IPS-20b (cell line): ENCODE measurements at regions not wholly inside any gene's neighbourhood (a gene's known extent, or its start where the extent isn't known, plus 50 kb on each side); places are given as distances from the start of the nearest gene placed in this dataset.

Experiments used
- H3K27ac ChIP-seq: one replicate; pipeline ENCODE4 v1.5.1; 2013; ENCODE audit warnings: low read length
- H3K27me3 ChIP-seq: 2 replicates; pipeline ENCODE4 v1.6.1; 2013; ENCODE audit warnings: mild to moderate bottlenecking, low read length, inconsistent platforms; ENCODE audit not compliant: insufficient read depth
- H3K36me3 ChIP-seq: 2 replicates; pipeline ENCODE4 v1.6.1; 2013; ENCODE audit warnings: low read depth, mild to moderate bottlenecking, inconsistent platforms, low read length, moderate library complexity; ENCODE audit not compliant: insufficient read depth
- H3K4me1 ChIP-seq: 2 replicates; pipeline ENCODE4 v1.6.1; 2013; ENCODE audit warnings: mild to moderate bottlenecking, control low read depth, inconsistent platforms, low read length, moderate library complexity; ENCODE audit not compliant: insufficient read depth
- H3K4me3 ChIP-seq: 2 replicates; pipeline ENCODE4 v1.5.1; 2013; ENCODE audit warnings: mild to moderate bottlenecking, low read length, inconsistent platforms
- H3K9ac ChIP-seq: 2 replicates; pipeline ENCODE4 v1.6.1; 2013; ENCODE audit warnings: low read depth, mild to moderate bottlenecking, inconsistent platforms, low read length, moderate library complexity
- H3K9me3 ChIP-seq: 2 replicates; pipeline ENCODE4 v1.6.1; 2013; ENCODE audit warnings: mild to moderate bottlenecking, low read depth, low read length, inconsistent platforms; ENCODE audit not compliant: insufficient read depth

GRCh38 chr10:131758062-131758938, 142.5 kb upstream of the PPP2R2D start:
- H3K9ac ChIP-seq, result no peak overlapping the region

DNA sequence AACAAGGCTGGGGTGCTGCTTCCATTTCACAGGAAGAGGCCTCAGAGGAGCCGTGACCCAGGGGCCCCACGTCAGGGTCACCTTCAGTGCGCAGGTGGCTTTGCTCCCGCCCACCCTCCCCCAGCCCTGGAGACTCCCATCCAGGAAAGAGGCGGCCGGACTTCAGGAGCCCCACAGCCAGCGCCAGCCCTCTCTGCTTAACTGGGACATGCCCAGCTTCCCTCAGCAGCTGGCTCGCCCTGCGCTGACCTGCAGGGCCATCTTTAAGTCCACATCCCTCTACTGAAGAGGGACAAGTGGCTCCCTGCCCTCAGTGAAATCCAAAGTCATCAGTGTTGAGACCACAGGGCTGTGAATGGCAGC, 141.9 kb upstream of the PPP2R2D start:
- no peaks in the 10 kb centered on the region for H3K36me3 ChIP-seq
- H3K27ac ChIP-seq, result no peak overlapping the region
- H3K4me1 ChIP-seq, result peaks cover 15% of the 10 kb centered on the region; the same call in 1 of the 2 replicates
- H3K9me3 ChIP-seq, result no peaks in the 10 kb centered on the region
- H3K4me3 ChIP-seq, result no peak overlapping the region
- no peak overlapping the region for H3K9ac ChIP-seq
- no peaks in the 10 kb centered on the region for H3K27me3 ChIP-seq

More at GRCh38 chr10:131758062-131758938, 142.5 kb upstream of the PPP2R2D start:
- Histone ChIP-seq H3K27ac (no peak overlapping the region), H3K36me3 (no peaks in the 10 kb centered on the region), H3K9me3 (no peaks in the 10 kb centered on the region), H3K27me3 (no peaks in the 10 kb centered on the region), H3K4me1 (peaks cover 15% of the 10 kb centered on the region; the same call in 1 of the 2 replicates), H3K4me3 (no peak overlapping the region)

GRCh38 chr10:131759347-131759746, 141.5 kb upstream of the PPP2R2D start:
- Histone ChIP-seq H3K27me3 (no peaks in the 10 kb centered on the region), H3K9ac (no peak overlapping the region), H3K9me3 (no peaks in the 10 kb centered on the region), H3K27ac (no peak overlapping the region), H3K4me3 (no peak overlapping the region), H3K4me1 (peaks cover 15% of the 10 kb centered on the region; the same call in 1 of the 2 replicates), H3K36me3 (no peaks in the 10 kb centered on the region)

GRCh38 chr10:131760416-131761166, 140.2 kb upstream of the PPP2R2D start:
- no peak overlapping the region for H3K9ac ChIP-seq
- H3K36me3 ChIP-seq, result no peaks in the 10 kb centered on the region
- H3K27ac ChIP-seq, result no peak overlapping the region
- no peaks in the 10 kb centered on the region for H3K9me3 ChIP-seq
- no peaks in the 10 kb centered on the region for H3K27me3 ChIP-seq
- no peak overlapping the region for H3K4me3 ChIP-seq
- H3K4me1 ChIP-seq, result peaks cover 15% of the 10 kb centered on the region; the same call in 1 of the 2 replicates

DNA sequence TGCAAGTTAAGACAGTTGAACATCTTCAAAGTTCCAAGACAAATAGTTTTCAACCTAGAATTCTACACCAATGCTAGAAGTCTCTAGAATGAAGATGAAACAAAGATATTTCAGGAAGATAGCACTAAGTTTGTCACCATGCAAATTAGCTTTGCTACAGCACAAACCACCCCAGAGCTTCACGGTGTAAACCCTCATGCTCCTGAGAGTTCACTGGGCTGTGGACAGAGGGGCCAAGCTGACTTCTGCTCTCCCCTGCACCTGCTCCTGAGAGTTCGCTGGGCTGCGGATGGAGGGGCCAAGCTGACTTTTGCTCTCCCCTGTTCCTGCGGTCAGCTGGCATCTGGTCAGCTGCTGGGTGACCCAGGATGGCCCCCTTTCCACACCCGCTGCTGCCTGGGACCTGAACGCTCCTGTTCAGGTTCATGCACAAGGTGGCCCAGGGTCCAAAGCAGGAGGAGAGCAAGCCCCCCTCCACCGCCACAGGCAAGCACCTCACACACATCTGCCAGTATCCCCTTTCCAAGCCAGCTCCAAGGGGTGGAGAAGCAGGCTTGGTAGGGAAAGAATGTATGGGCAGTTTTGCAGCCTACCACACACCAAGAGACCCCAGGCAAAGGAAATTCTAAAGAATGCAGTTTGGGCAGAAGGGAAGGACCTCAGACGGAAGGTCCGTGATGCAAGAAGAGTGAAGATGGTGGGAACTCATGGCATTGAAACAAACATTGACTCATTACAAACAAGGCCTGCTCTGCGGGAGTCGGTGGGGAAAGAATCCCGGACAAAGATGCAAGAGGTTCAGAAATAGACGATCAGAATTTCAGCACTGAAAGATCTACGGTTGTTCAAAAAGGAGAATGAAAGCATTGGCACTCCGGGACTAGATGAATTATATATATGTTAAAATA, 137.8 kb upstream of the PPP2R2D start:
- peaks cover 15% of the 10 kb centered on the region; the same call in 1 of the 2 replicates for H3K4me1 ChIP-seq
- no peak overlapping the region for H3K27ac ChIP-seq
- H3K27me3 ChIP-seq, result no peaks in the 10 kb centered on the region
- H3K4me3 ChIP-seq, result no peak overlapping the region
- H3K9ac ChIP-seq, result no peak overlapping the region
- no peaks in the 10 kb centered on the region for H3K36me3 ChIP-seq
- no peaks in the 10 kb centered on the region for H3K9me3 ChIP-seq

DNA sequence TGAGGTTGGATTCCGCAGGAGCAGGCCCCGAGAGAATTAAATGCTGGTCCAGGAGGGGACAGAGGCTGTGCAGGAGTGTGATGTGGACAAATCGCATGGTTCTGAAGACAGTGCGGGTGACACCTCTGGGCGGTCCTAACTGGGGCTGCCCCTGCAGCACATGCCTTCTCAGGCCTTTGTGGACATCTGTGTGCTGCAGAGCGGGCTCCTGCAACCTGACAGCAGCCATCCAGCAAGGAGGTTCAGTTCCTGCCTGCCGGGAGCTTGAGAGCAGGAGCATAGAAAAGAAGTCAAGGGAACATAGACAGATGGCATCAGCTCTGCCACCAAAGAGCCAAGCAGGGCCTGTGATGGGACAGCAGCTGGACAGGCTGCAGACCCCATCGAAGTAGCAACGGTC, 135.9 kb upstream of the PPP2R2D start:
- H3K27me3 ChIP-seq, result no peaks in the 10 kb centered on the region
- H3K4me1 ChIP-seq, result peaks cover 15% of the 10 kb centered on the region; the same call in 1 of the 2 replicates
- no peaks in the 10 kb centered on the region for H3K9me3 ChIP-seq
- no peaks in the 10 kb centered on the region for H3K36me3 ChIP-seq
- H3K9ac ChIP-seq, result no peak overlapping the region
- H3K27ac ChIP-seq, result no peak overlapping the region
- no peak overlapping the region for H3K4me3 ChIP-seq

- H3K9me3 ChIP-seq, result no peaks in the 10 kb centered on the region
- H3K4me1 ChIP-seq, result peaks cover 6% of the 10 kb centered on the region; the same call in 1 of the 2 replicates
- no peak overlapping the region for H3K27ac ChIP-seq
- H3K36me3 ChIP-seq, result no peaks in the 10 kb centered on the region
- H3K9ac ChIP-seq, result no peak overlapping the region
- H3K4me3 ChIP-seq, result no peak overlapping the region
- H3K27me3 ChIP-seq, result no peaks in the 10 kb centered on the region
Measured at GRCh38 chr10:131766096-131766495, 134.7 kb upstream of the PPP2R2D start.

- no peak overlapping the region for H3K4me3 ChIP-seq
- H3K9ac ChIP-seq, result no peak overlapping the region
- no peaks in the 10 kb centered on the region for H3K36me3 ChIP-seq
- no peaks in the 10 kb centered on the region for H3K9me3 ChIP-seq
- H3K27me3 ChIP-seq, result no peaks in the 10 kb centered on the region
- no peaks in the 10 kb centered on the region; the same call in 1 of the 2 replicates for H3K4me1 ChIP-seq
- H3K27ac ChIP-seq, result no peak overlapping the region
Measured at GRCh38 chr10:131767716-131768115, 133.1 kb upstream of the PPP2R2D start.

GRCh38 chr10:131769571-131770410, 131.0 kb upstream of the PPP2R2D start:
- H3K9ac ChIP-seq, result no peak overlapping the region
- H3K27me3 ChIP-seq, result no peaks in the 10 kb centered on the region
- no peaks in the 10 kb centered on the region for H3K36me3 ChIP-seq
- H3K27ac ChIP-seq, result no peak overlapping the region
- no peaks in the 10 kb centered on the region for H3K9me3 ChIP-seq
- no peak overlapping the region for H3K4me3 ChIP-seq
- H3K4me1 ChIP-seq, result no peaks in the 10 kb centered on the region; the same call in 1 of the 2 replicates

GRCh38 chr10:131770946-131771633, 129.7 kb upstream of the PPP2R2D start:
- Histone ChIP-seq H3K27ac (no peak overlapping the region), H3K9me3 (peaks cover 3% of the 10 kb centered on the region; the same call in 1 of the 2 replicates), H3K9ac (no peak overlapping the region), H3K4me1 (no peaks in the 10 kb centered on the region; the same call in 1 of the 2 replicates), H3K36me3 (no peaks in the 10 kb centered on the region), H3K4me3 (no peak overlapping the region), H3K27me3 (no peaks in the 10 kb centered on the region)
